OCI-LY7 (cell line): ENCODE measurements at regions not wholly inside any gene's neighbourhood (a gene's known extent, or its start where the extent isn't known, plus 50 kb on each side); places are given as distances from the start of the nearest gene placed in this dataset.

ENCODE experiments used
- BruUV-seq: library from RNA; stranded (reverse); fragments of 400-500 nt; replicated peaks from 2 replicates; lab custom pipeline; 2021; lab: Mats Ljungman, UMichigan
- CTCF ChIA-PET: fragments of 300-600 bp; sonication (Branson Sonifier 250); formaldehyde crosslinking; loops from one replicate; lab custom pipeline; 2022; ENCODE audit warnings: antibody characterized with exemption; ENCODE audit not compliant: unreplicated experiment; lab: Charles Lee
- POLR2A ChIA-PET: fragments of 300-600 bp; sonication (Branson Sonifier 250); formaldehyde crosslinking; loops from one replicate; lab custom pipeline; 2022; ENCODE audit warnings: antibody characterized with exemption; lab: Charles Lee
- DNase-seq: peaks from one replicate; pipeline ENCODE4 v3.0.0-alpha.2; 2015; ENCODE audit warnings: low spot score
- H2AFZ ChIP-seq: fragments of 200-600 bp; sonication (generic), shearing (Covaris generic); 2 replicates; pipeline ENCODE4 v1.6.1; 2014; ENCODE audit warnings: mild to moderate bottlenecking, antibody characterized with exemption, low read length, moderate library complexity
- H3K27ac ChIP-seq: fragments of 200-600 bp; sonication (generic); 2 replicates; pipeline ENCODE4 v1.5.1; 2014; ENCODE audit warnings: mixed run types, low read depth, mild to moderate bottlenecking, moderate library complexity, low read length, inconsistent platforms; ENCODE audit not compliant: poor library complexity, severe bottlenecking
- H3K36me3 ChIP-seq: fragments of 200-600 bp; sonication (generic); 2 replicates; pipeline ENCODE4 v1.6.1; 2014; ENCODE audit warnings: mild to moderate bottlenecking, antibody characterized with exemption, low read length, moderate library complexity, mixed read lengths; ENCODE audit not compliant: insufficient read depth
- H3K4me1 ChIP-seq: fragments of 200-600 bp; sonication (generic); 2 replicates; pipeline ENCODE4 v1.5.1; 2014; ENCODE audit warnings: mild to moderate bottlenecking, low read length; ENCODE audit not compliant: insufficient read depth, poor library complexity, severe bottlenecking
- H3K4me2 ChIP-seq: fragments of 200-600 bp; sonication (generic); 2 replicates; pipeline ENCODE4 v1.6.1; 2014; ENCODE audit warnings: mild to moderate bottlenecking, low read length
- H3K4me3 ChIP-seq: fragments of 200-600 bp; sonication (generic); 2 replicates; pipeline ENCODE4 v1.5.1; 2014; ENCODE audit warnings: mild to moderate bottlenecking, low read depth, low read length; ENCODE audit not compliant: poor library complexity, severe bottlenecking
- H3K79me2 ChIP-seq: fragments of 200-600 bp; sonication (generic); 2 replicates; pipeline ENCODE4 v1.6.1; 2016; ENCODE audit warnings: low read depth, mild to moderate bottlenecking, low read length, moderate library complexity, mixed read lengths; ENCODE audit not compliant: insufficient read depth
- H3K9me2 ChIP-seq: fragments of 200-600 bp; sonication (generic); 2 replicates; pipeline ENCODE4 v1.6.1; 2016; ENCODE audit warnings: mild to moderate bottlenecking, low read length, mixed read lengths; ENCODE audit not compliant: insufficient read depth
- H3K9me3 ChIP-seq: fragments of 200-600 bp; sonication (generic); 2 replicates; pipeline ENCODE4 v1.6.1; 2014; ENCODE audit warnings: mild to moderate bottlenecking, mixed run types, low read length, mixed read lengths
- H4K20me1 ChIP-seq: fragments of 200-600 bp; sonication (generic); 2 replicates; pipeline ENCODE4 v1.6.1; 2014; ENCODE audit warnings: mild to moderate bottlenecking, antibody characterized with exemption, low read length, moderate library complexity, mixed read lengths; ENCODE audit not compliant: insufficient read depth
- CTCF ChIP-seq: fragments of 200-600 bp; sonication (generic); conservative IDR thresholded peaks from 2 replicates; pipeline ENCODE4 v1.5.1; 2014; ENCODE audit warnings: mild to moderate bottlenecking, antibody characterized with exemption, low read length, moderate library complexity, mixed read lengths
- EZH2phosphoT487 ChIP-seq: fragments of 200-600 bp; sonication (generic); IDR thresholded peaks from 2 replicates; pipeline ENCODE4 v1.6.1; 2018; ENCODE audit warnings: low read depth, borderline replicate concordance, mild to moderate bottlenecking, mixed run types, antibody characterized with exemption, low read length, moderate library complexity, mixed read lengths
- intact Hi-C: fragments of 100-400 bp; cut with micrococcal nuclease; formaldehyde crosslinking; loops from one replicate; pipeline ENCODE4 v1.10.0; 2022; ENCODE audit not compliant: unreplicated experiment

- Histone ChIP-seq H3K79me2 (no peaks in the 10 kb centered on the region), H2AFZ (no peak overlapping the region), H3K4me2 (no peak overlapping the region), H4K20me1 (no peaks in the 10 kb centered on the region), H3K9me2 (no peaks in the 10 kb centered on the region), H3K27ac (no peak overlapping the region), H3K9me3 (no peaks in the 10 kb centered on the region), H3K36me3 (no peaks in the 10 kb centered on the region), H3K4me3 (no peak overlapping the region), H3K4me1 (no peaks in the 10 kb centered on the region)
- BruUV-seq = no TSS peak
- no peak for DNase-seq
- TF ChIP-seq CTCF (no peak), EZH2phosphoT487 (no peak)
- POLR2A ChIA-PET = no interaction called here
- CTCF ChIA-PET = no interaction called here
- intact Hi-C loops = no loop called here
These were observed 528.5 kb upstream of the MGMT start for GRCh38 chr10:128938558-128938957.

DNA sequence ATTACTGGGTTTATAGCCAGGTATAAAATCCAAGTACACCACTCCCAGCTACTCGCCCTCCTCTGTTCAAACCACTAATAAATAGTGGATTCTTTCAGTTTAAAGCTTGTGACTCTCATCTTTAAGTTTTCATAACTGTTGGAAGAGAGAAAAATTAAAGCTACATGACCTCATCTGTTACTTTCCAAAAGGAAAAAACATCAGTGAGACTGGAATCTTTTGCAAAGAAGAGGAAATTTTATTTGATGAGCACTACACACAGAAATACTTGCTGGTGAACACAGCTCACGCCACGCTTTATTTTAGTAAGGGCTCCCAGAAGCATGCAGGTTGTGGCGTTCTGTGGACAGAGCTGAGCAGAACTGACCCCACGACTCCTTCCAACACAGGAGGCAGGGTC is 527.0 kb upstream of the MGMT start:
- H3K79me2 ChIP-seq = no peaks in the 10 kb centered on the region
- no peak overlapping the region for H3K4me3 ChIP-seq
- no peaks in the 10 kb centered on the region for H3K4me1 ChIP-seq
- H3K4me2 ChIP-seq = no peak overlapping the region
- no TSS peak for BruUV-seq
- intact Hi-C loops = no loop called here
- no peak overlapping the region for H2AFZ ChIP-seq
- ChIA-PET CTCF (no interaction called here), POLR2A (no interaction called here)
- H3K36me3 ChIP-seq = no peaks in the 10 kb centered on the region
- DNase-seq = no peak
- TF ChIP-seq EZH2phosphoT487 (no peak), CTCF (no peak)
- H3K9me3 ChIP-seq = no peaks in the 10 kb centered on the region
- H4K20me1 ChIP-seq = no peaks in the 10 kb centered on the region
- H3K9me2 ChIP-seq = no peaks in the 10 kb centered on the region
- no peak overlapping the region for H3K27ac ChIP-seq

- no peak overlapping the region for H3K27ac ChIP-seq
- H3K4me1 ChIP-seq = no peaks in the 10 kb centered on the region
- H3K9me2 ChIP-seq = no peaks in the 10 kb centered on the region
- no peak overlapping the region for H3K4me2 ChIP-seq
- no peak for DNase-seq
- TF ChIP-seq CTCF (no peak), EZH2phosphoT487 (no peak)
- H3K4me3 ChIP-seq = no peak overlapping the region
- no peak overlapping the region for H2AFZ ChIP-seq
- intact Hi-C loops = no loop called here
- H3K9me3 ChIP-seq = no peaks in the 10 kb centered on the region
- CTCF ChIA-PET = no interaction called here
- no peaks in the 10 kb centered on the region for H4K20me1 ChIP-seq
- BruUV-seq = no TSS peak
- H3K36me3 ChIP-seq = no peaks in the 10 kb centered on the region
- POLR2A ChIA-PET = no interaction called here
- no peaks in the 10 kb centered on the region for H3K79me2 ChIP-seq
These were observed 523.9 kb upstream of the MGMT start for GRCh38 chr10:128943111-128943510.
